GM18951 (cell line): ENCODE measurements at regions not wholly inside any gene's neighbourhood (a gene's known extent, or its start where the extent isn't known, plus 50 kb on each side); places are given as distances from the start of the nearest gene placed in this dataset.

Source experiments
- POLR2A ChIP-seq: IDR thresholded peaks from 4 replicates; pipeline ENCODE4 v1.6.1; 2011; ENCODE audit warnings: mild to moderate bottlenecking; ENCODE audit not compliant: insufficient read length, insufficient read depth; ENCODE audit errors: extremely low read depth
- in situ Hi-C: fragments of 300-500 bp; cut with MboI; formaldehyde crosslinking; loops from one replicate; pipeline ENCODE4 v1.12.0; 2022; ENCODE audit warnings: low sequenced_read_pairs, mixed read lengths, inconsistent platforms; ENCODE audit not compliant: unreplicated experiment

GRCh38 chr13:97057176-97057575 lies 62.9 kb upstream of the OXGR1 start:
- no peak for TF ChIP-seq POLR2A
- in situ Hi-C loops, result no loop called here

- TF ChIP-seq POLR2A, result no peak
- in situ Hi-C loops, result no loop called here
Measured at GRCh38 chr13:97058391-97058790, 64.1 kb upstream of the OXGR1 start.

GRCh38 chr13:97058926-97059325 lies 64.7 kb upstream of the OXGR1 start:
- in situ Hi-C loops, result no loop called here
- TF ChIP-seq POLR2A, result no peak

- no peak for TF ChIP-seq POLR2A
- in situ Hi-C loops, result no loop called here
Measured at GRCh38 chr13:97067017-97067895, 73.0 kb upstream of the OXGR1 start.

- in situ Hi-C loops, result no loop called here
Measured at GRCh38 chr13:97068151-97068550, 73.9 kb upstream of the OXGR1 start.

GRCh38 chr13:97069050-97069815 lies 75.0 kb upstream of the OXGR1 start:
- TF ChIP-seq POLR2A, result no peak
- in situ Hi-C loops, result no loop called here

More at GRCh38 chr13:97068151-97068550, 73.9 kb upstream of the OXGR1 start:
- TF ChIP-seq POLR2A, result no peak

GRCh38 chr13:97072297-97072696 lies 78.0 kb upstream of the OXGR1 start:
- no peak for TF ChIP-seq POLR2A
- in situ Hi-C loops, result no loop called here

GRCh38 chr13:97074618-97075017 lies 80.3 kb upstream of the OXGR1 start:
- in situ Hi-C loops, result no loop called here

GRCh38 chr13:97076898-97077297 lies 82.6 kb upstream of the OXGR1 start:
- no peak for TF ChIP-seq POLR2A
- in situ Hi-C loops, result no loop called here

More at GRCh38 chr13:97074618-97075017, 80.3 kb upstream of the OXGR1 start:
- TF ChIP-seq POLR2A, result no peak

- in situ Hi-C loops, result no loop called here
- TF ChIP-seq POLR2A, result no peak
Measured at GRCh38 chr13:97077341-97077740, 83.1 kb upstream of the OXGR1 start.

- no peak for TF ChIP-seq POLR2A
- in situ Hi-C loops, result no loop called here
Measured at GRCh38 chr13:97079726-97080125, 85.5 kb upstream of the OXGR1 start.

GRCh38 chr13:97082461-97083207 lies 88.4 kb upstream of the OXGR1 start:
- no peak for TF ChIP-seq POLR2A
- in situ Hi-C loops, result no loop called here

- in situ Hi-C loops, result no loop called here
- no peak for TF ChIP-seq POLR2A
Measured at GRCh38 chr13:97091196-97091595, 96.9 kb upstream of the OXGR1 start.

GRCh38 chr13:97100821-97101220 lies 106.5 kb upstream of the OXGR1 start:
- in situ Hi-C loops, result no loop called here

More at GRCh38 chr13:97100821-97101220, 106.5 kb upstream of the OXGR1 start:
- TF ChIP-seq POLR2A, result no peak
